Thymus (tissue), 11 donors: ENCODE measurements at regions not wholly inside any gene's neighbourhood (a gene's known extent, or its start where the extent isn't known, plus 50 kb on each side); places are given as distances from the start of the nearest gene placed in this dataset.

Source experiments
- DNase-seq, 9 donors: peaks; one replicate each; pipeline ENCODE4 v3.0.0-alpha.2; 2013; ENCODE audit warnings: low spot score in 9 of 9, low read depth in 6 of 9, missing footprints in 1 of 9
- H3K27ac ChIP-seq, 2 donors: one replicate each; pipeline ENCODE4 v1.5.1; 2013; ENCODE audit warnings: control low read depth in 1 of 2, low read depth in 1 of 2, low read length in 1 of 2, mild to moderate bottlenecking in 1 of 2, moderate library complexity in 1 of 2
- H3K27me3 ChIP-seq, 2 donors: one replicate each; pipeline ENCODE4 v1.5.1; 2013; ENCODE audit warnings: low read length in 1 of 2; ENCODE audit not compliant: control insufficient read depth in 2 of 2, insufficient read depth in 1 of 2
- H3K36me3 ChIP-seq, 2 donors: one replicate each; pipeline ENCODE4 v1.5.1; 2013; ENCODE audit warnings: low read length in 1 of 2, mild to moderate bottlenecking in 1 of 2, moderate library complexity in 1 of 2; ENCODE audit not compliant: control insufficient read depth in 2 of 2, insufficient read depth in 2 of 2
- H3K4me1 ChIP-seq, 2 donors: one replicate each; pipeline ENCODE4 v1.5.1; 2013; ENCODE audit warnings: low read length in 2 of 2; ENCODE audit not compliant: control insufficient read depth in 2 of 2, insufficient read depth in 2 of 2
- H3K4me3 ChIP-seq, 2 donors: one replicate each; pipeline ENCODE4 v1.5.1; 2013; ENCODE audit warnings: low read length in 2 of 2, control low read depth in 1 of 2, mild to moderate bottlenecking in 1 of 2
- H3K9me3 ChIP-seq, 2 donors: one replicate each; pipeline ENCODE4 v1.5.1; 2013; ENCODE audit warnings: low read length in 1 of 2, mild to moderate bottlenecking in 1 of 2; ENCODE audit not compliant: control insufficient read depth in 2 of 2, insufficient read depth in 1 of 2
- WGBS: extraction: QIAGEN DNeasy Blood & Tissue Kit; methylation state at CpG from one replicate; pipeline ENCODE4 v1.1.7; 2013; 5-methylcytosine and 5-hydroxymethylcytosine counted together
- donor health status: healthy.

DNA sequence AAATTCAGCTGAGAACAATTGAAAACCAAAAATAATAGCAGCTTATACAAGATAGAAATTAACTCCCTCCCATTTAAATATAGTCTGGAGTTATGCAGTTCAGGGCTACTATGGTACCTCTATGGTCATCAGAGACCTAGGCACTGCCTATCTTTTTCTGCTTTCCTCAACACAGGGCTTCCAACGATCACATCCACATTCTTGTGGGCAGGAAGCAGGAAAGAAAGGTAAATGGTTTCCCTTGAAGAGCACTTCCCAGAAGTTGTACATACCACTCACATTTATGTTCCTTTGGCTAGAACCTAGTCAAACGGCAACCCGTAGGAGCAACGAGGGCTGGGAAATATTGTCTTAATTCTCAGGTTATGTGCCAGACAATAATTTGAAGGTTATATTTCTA is 197.7 kb upstream of the PRICKLE2 start:
- Histone ChIP-seq H3K27me3 (no peaks in the 10 kb centered on the region), H3K4me1 (no peaks in the 10 kb centered on the region), H3K4me3 (no peak overlapping the region), H3K27ac (no peak overlapping the region), H3K9me3 (no peaks in the 10 kb centered on the region), H3K36me3 (no peaks in the 10 kb centered on the region)
- DNase-seq: no peak
- 62% methylated on average over 4 of the region's 4 CpGs for WGBS

DNA sequence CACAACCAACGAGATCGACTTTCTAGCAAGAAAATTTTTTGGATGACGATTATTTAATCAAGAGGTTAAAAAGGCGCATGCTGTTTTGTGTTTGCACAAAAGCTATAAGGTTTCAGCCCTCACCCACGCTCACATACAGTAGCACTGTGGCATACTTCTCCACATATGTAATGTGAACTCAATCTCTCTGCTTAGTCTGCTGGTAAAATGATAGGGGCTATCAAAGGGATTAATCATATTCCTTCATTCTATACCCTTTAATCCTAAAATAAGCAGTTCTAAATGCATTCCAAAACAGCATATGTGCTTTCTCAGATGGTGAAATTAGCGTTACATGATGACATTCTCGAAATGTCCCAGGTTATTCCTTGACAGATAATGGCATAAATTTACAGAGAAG is 196.9 kb upstream of the PRICKLE2 start:
- Histone ChIP-seq H3K27me3 (no peaks in the 10 kb centered on the region), H3K27ac (no peak overlapping the region), H3K4me1 (no peaks in the 10 kb centered on the region), H3K4me3 (no peak overlapping the region), H3K36me3 (no peaks in the 10 kb centered on the region), H3K9me3 (no peaks in the 10 kb centered on the region)
- no peak for DNase-seq
- WGBS: 78% methylated on average over 7 of the region's 7 CpGs

DNA sequence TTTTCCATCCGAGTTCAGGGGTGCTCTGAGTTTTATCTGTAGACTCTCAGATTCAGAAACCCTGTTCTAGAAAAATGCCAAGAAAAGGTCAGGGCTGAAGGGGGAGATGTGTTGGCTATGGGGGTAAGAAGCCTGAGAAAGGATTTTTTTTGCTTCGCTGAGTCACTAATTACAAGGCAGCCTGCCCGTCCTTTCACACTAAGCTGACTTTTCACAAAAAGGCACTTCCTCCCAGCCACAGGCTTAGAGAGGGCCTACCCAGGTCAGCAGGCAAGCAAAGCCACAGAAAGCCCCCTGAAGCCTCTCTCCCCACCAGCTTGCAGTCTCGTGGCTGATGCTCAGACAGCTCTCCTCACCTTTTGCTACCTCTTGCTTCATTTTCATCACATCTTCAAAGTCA is 192.6 kb upstream of the PRICKLE2 start:
- no peaks in the 10 kb centered on the region for H3K9me3 ChIP-seq
- WGBS: 55% methylated on average over 4 of the region's 4 CpGs
- no peak for DNase-seq
- H3K4me1 ChIP-seq: no peaks in the 10 kb centered on the region
- H3K27ac ChIP-seq: no peak overlapping the region
- no peaks in the 10 kb centered on the region for H3K27me3 ChIP-seq
- H3K36me3 ChIP-seq: no peaks in the 10 kb centered on the region
- H3K4me3 ChIP-seq: no peak overlapping the region

DNA sequence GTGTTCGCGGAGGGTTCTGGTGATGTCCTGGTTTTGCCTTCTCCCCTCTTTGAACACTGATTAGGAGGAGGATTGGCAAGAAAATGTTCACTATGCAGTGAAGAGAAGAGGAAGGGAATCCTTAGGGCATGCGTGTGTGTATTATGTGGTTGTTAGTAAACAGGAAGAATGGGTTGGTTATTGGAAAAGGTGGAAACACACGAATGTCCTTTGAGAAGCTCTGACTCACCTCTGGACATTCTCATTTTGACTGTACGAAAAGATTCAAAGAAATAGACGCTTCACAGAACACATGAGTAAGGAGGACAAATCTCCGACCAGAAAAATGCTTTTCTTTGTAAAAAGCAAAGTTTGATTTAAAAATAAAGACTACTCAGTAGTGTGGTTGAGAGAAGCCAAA is 188.8 kb upstream of the PRICKLE2 start:
- no peak for DNase-seq
- no peaks in the 10 kb centered on the region for H3K4me1 ChIP-seq
- H3K4me3 ChIP-seq: no peak overlapping the region
- no peaks in the 10 kb centered on the region for H3K9me3 ChIP-seq
- H3K27ac ChIP-seq: no peak overlapping the region
- H3K27me3 ChIP-seq: no peaks in the 10 kb centered on the region
- WGBS: 91% methylated on average over 7 of the region's 7 CpGs
- no peaks in the 10 kb centered on the region for H3K36me3 ChIP-seq

DNA sequence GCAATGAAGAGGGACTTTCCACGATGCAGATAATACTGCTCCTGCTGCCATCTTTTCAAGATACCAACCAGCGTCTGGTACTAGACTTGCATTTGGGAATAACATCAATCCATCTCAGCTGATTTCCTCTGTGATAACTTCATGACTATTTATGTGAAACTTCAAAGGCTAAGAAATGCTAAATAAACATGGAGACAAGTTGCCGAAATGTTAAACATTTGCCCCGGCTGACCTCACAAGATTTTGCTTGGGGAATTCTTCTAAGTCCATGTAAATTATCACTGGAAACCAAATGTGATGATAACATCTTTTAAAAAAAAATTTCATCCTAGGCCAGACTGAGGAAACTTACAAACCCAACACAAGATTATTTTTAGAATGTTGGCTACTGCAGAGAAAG is 185.8 kb upstream of the PRICKLE2 start:
- H3K27ac ChIP-seq: no peak overlapping the region

DNA sequence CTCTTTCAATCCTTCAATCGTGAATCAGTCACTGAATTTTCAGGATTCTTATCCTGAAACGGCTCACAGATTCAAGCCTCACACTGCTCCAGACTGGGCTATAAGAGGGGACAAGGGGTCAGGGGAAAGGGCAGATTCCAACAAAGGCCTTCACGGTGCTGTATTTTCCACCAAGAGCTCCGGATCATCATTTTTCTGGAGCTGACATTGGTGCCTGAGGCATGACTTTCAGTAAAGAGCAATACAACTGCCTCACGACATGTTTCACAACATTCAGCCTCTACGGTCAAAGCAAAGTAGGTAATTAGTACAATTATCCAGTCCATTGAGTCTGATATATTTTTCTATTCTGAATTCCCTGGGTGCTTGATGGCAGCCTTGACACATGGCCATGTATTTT is 185.0 kb upstream of the PRICKLE2 start:
- Histone ChIP-seq H3K27ac (no peak overlapping the region), H3K4me1 (no peaks in the 10 kb centered on the region), H3K9me3 (no peaks in the 10 kb centered on the region), H3K4me3 (no peak overlapping the region), H3K27me3 (peaks cover 0 to 2% of the 10 kb centered on the region in 2 donors), H3K36me3 (no peaks in the 10 kb centered on the region)
- WGBS: 94% methylated on average over 6 of the region's 6 CpGs
- no peak for DNase-seq

More for the DNA sequence above, 185.8 kb upstream of the PRICKLE2 start:
- Histone ChIP-seq H3K4me1 (no peaks in the 10 kb centered on the region), H3K36me3 (no peaks in the 10 kb centered on the region), H3K9me3 (no peaks in the 10 kb centered on the region), H3K27me3 (peaks cover 0 to 2% of the 10 kb centered on the region in 2 donors), H3K4me3 (no peak overlapping the region)
- 87% methylated on average over 4 of the region's 4 CpGs for WGBS
- no peak for DNase-seq

DNA sequence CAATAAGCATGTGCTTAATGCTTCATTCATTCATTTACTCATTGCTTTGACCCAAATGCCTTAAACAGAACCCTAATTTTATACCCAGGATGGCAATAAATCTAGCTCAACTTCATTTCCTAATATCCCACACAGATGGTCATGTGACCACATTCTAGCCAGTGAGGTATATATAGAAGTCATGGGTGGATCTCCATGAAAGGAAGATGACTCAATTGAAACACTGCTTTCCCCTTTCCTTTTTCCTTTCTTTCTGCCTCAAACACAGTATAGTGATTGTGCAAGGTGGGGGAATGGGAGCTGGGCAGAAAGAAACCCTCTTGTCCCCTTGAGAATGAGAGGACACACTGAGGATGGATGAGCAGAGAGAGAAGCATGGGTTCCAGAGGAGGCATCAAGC is 183.5 kb upstream of the PRICKLE2 start:
- Histone ChIP-seq H3K36me3 (no peaks in the 10 kb centered on the region), H3K4me3 (no peak overlapping the region), H3K4me1 (no peaks in the 10 kb centered on the region), H3K27me3 (peaks cover 0 to 2% of the 10 kb centered on the region in 2 donors), H3K27ac (no peak overlapping the region), H3K9me3 (no peaks in the 10 kb centered on the region)
- DNase-seq: no peak

DNA sequence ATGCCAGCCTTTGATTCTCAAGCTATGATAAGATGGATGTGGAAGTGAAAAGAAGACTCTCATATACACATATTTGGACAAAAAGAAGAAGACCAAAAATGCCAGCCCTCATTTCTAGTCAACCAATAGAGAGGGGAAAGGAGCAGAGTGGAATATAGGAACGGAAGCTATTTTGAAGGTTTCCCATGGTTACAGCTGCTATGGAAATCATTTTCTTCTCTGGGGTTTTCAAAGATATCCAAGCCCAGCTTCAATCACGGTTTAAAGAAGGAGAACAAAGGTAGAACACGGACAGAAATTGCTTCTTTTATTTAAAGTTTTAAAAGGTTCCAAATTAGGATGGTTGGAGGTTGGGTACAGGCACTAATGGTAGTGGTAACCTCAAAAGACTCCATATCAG is 181.0 kb upstream of the PRICKLE2 start:
- no peak for DNase-seq
- H3K9me3 ChIP-seq: no peaks in the 10 kb centered on the region
- peaks cover 0 to 2% of the 10 kb centered on the region in 2 donors for H3K27me3 ChIP-seq
- H3K27ac ChIP-seq: no peak overlapping the region
- H3K36me3 ChIP-seq: no peaks in the 10 kb centered on the region
- H3K4me3 ChIP-seq: no peak overlapping the region
- no peaks in the 10 kb centered on the region for H3K4me1 ChIP-seq
- WGBS: 76% methylated on average over 3 of the region's 3 CpGs

DNA sequence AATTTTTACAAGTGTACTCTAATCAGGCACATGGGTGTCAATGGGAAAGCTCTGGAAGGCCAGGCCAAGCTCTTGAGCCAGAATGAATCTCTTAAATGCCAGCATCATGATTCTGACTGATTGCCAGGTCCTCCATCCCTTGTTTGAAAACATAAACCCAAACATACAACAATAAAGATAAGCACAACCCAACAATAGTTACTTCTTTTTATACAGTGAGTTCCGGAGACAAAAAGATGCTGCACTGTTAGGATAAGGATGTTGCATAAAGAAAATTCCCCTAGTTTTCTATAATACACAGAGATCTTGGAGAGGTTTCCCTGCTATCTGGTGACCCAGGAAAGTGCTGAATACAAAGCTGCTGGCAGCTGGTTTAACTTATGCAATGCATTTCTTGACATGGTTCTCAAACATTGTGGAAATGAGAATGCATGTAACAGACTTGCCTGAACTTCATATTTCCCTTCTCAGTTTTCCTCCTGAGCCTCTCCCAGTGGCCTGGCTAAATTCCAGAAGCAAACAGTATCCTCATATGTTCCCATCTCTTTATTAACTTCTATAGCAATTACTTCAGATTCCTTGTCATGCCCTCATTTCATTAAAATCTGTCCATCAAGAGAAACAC is 180.1 kb upstream of the PRICKLE2 start:
- 96% methylated on average over 1 of the region's 1 CpG for WGBS
- peak in 3 of 9 donors; percentile 4 to 14 (median 6) for DNase-seq
- peaks cover 0 to 2% of the 10 kb centered on the region in 2 donors for H3K27me3 ChIP-seq
- H3K4me3 ChIP-seq: no peak overlapping the region
- H3K4me1 ChIP-seq: no peaks in the 10 kb centered on the region
- H3K27ac ChIP-seq: no peak overlapping the region
- no peaks in the 10 kb centered on the region for H3K9me3 ChIP-seq
- no peaks in the 10 kb centered on the region for H3K36me3 ChIP-seq

DNA sequence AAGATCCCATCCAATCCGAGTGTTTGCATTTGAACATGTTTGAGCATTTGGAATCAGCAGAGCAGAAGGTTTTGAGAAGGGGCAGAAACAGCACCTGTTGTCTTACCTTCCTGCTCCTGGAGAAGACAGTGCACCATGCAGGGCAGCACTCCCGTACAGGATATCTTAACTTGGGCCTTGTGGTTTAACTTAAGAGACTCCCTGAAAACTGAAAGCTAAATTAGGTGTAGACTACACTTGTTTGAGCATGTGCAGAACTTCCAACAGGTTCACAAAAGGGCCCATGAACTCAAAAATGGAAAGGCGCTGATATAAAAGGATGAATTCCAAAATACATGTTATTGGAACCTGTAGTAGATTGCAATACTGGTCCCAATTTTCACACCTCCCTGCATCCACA is 175.4 kb upstream of the PRICKLE2 start:
- no peak for DNase-seq
- Histone ChIP-seq H3K36me3 (no peaks in the 10 kb centered on the region), H3K4me1 (no peaks in the 10 kb centered on the region), H3K27me3 (no peaks in the 10 kb centered on the region), H3K27ac (no peak overlapping the region), H3K4me3 (no peak overlapping the region), H3K9me3 (no peaks in the 10 kb centered on the region)
- 75% methylated on average over 3 of the region's 3 CpGs for WGBS
